Stimulated activated CD4-positive, alpha-beta T cell treated with anti-CD3 and anti-CD28 coated beads, Interleukin-2, amount 100 ng/mL, for 24 hours (primary cell): ENCODE measurements at regions not wholly inside any gene's neighbourhood (a gene's known extent, or its start where the extent isn't known, plus 50 kb on each side); places are given as distances from the start of the nearest gene placed in this dataset.

Experiments
- DNase-seq, 2 donors: peaks; one replicate each; pipeline ENCODE4 v3.0.0-alpha.2; 2020

DNA sequence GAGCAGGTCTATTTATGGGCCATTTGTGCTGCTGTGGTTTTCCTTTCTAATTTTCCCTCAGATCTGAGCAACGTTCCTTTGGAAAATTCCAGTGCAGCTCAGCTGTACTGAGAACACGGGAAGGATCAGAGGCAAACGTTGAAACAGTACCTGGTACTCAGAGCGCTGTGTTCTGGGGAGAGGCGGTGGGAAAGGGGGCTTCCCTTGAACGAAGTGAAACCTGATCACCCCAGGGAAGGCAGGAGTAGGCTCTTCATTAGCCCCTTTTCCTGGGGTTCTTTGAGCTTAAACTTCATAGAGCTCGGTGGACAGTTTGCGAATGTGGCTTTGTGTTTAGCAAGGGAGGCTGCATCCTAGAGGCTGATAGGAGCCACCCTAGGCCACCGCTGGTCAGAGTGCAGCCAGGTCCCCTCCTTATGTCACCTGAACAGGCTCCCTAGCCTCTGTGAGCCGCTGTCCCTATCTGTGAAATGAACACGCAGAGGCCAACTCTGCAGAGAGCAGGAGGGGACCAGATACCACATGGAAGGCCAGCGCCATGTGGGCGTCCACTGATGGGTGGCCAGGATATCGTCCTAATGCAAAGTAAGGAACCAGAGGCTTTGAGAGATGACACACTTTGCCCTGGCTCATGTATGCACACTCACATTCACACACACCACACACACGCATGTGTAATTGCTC lies 1464.8 kb downstream of the BRD1 start:
- DNase-seq: no peak

DNA sequence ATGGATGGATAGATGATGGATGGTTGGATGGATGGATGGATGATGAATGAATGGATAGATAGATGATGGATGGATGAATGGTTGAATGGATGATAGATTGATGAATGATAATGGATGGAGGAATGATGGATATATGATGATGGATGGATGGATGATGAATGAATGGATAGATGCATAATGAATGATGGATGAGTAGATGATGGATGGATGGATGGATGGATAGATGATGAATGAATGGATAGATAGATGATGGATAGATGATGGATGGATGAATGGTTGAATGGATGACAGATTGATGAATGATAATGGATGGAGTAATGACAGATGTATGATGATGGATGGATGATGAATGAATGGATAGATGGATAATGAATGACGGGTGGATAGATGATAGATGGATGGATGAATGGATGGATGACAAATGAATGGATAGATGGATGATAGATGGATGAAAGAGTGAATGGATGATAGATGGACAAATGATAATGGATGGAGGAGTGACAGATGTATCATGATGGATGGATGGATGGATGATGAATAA lies 1466.5 kb downstream of the BRD1 start:
- DNase-seq: no peak

DNA sequence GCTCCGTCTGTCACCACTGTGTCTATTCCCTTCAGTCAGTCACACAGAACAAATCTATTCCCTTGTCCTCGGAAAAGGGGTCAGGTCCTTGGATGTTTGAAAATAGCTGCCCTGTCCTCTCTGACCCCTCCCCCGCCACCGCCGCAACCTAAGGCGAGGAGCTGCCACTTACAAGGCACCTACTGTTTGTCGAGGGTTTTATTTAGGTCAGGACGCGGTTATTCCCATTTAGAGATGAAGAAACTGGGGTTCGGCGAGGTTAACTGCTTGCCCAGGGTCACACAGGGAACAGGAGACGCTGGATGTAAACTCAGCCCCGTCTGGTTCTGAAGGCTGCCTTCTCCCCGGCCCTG lies 1468.1 kb downstream of the BRD1 start:
- no peak for DNase-seq

DNA sequence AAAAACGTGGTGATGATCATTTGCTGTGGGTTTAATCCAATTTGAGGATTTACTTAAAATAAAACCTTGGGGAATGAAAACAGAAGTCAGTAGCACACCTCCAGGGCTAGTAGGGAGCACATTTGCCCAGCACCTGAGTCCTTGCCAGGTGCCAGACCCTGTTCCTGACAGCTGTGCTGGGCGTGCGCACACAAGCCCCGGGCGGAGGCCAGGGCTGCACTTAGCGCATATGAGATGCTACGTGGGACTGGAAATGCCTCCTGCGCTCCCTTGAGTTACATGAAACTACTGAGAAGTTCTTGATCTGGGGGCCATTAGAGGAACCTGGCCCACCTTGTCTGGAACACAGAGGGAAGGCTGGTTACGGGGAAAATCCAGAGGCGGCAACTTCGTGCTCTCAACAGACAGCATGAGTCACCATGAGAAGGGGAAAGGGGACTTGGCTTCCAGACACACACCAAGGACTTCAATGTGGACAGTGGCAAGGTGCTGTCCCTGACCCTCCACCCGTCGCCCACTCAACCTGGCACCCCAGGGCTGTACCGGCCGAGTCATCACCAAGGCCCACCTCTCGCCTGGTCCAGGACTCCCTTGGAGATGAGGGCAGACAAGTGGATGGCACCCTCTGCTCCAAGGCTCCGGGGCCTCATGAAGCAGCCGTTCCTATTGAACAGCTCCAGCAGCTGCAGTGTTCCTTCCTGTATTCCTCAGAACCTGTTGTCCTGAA lies 1468.6 kb downstream of the BRD1 start:
- DNase-seq: no peak

DNA sequence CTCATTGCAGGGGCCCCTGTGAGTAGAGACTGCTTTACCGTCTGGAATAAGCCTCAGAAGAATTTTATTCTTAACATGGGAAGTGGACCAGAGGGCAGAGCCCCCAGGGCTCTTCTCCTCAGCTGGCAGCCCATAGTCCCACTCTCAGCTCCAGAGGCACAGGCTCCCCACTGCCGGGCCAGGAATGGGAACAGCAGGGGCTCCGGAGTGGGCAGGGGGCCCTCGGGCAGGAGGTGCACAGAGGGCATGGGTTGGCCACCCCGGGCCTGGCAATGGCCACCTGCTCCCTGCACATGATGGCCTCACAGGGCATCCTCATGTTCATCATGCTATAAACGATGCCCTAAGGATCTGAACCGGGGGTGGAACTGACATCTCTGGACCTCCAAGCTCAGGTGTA lies 1469.7 kb downstream of the BRD1 start:
- no peak for DNase-seq

DNA sequence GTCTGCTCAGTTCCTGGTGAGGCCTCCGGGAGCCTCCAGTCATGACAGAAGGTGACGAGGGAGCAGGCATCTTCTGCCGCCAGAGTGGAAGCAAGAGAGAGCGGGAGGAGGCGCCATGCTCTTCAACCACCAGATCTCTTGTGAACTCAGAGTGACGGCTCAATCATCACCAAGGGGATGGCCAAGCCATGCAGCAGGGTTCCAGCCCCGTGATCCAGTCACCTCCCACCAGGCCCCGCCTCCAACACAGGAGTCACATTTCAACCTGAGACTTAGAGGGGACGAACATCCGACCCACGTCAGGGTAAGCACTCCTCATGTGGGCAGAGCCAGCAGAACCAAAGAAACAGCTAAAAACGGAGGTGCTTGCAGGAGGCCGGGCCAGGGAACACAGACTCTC lies 1470.5 kb downstream of the BRD1 start:
- DNase-seq: no peak

DNA sequence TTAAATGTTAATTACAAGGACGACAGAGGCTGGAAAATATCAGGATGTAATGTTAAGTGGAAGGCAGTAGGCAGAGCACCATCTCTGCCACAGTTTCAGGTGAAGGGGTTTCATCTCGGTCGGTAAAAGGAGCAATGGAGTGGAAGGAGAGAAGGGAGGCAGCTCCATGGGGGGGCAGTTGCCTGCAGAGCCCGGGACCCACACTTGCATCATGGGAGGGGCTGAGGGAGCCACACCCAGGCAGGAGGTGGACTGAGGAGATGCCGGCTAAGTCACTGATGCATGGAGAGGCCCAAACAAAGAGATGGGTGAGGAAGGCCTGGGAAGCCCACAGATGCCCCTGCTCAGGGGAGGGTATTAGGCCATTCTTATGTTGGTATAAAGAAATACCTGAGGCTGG lies 1470.9 kb downstream of the BRD1 start:
- DNase-seq: no peak

DNA sequence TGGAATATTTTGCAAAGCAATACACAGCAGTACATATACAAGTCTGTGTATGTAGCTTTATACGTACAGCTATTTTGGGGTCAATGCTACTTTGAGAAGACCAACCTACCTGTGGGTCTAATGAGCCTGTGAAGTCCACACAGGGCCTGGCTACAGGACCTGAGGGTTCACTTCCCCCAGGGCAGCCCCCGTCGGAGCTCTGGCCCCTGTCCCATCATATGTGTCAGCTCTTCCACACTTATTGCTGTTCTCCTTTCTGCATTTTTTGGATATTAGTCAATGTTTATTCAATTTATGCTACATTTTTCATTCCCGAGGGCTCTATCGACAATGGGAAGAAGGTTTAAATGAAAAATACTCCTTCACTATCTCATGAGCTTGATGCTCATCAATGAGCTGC lies 1473.6 kb downstream of the BRD1 start:
- DNase-seq: no peak

DNA sequence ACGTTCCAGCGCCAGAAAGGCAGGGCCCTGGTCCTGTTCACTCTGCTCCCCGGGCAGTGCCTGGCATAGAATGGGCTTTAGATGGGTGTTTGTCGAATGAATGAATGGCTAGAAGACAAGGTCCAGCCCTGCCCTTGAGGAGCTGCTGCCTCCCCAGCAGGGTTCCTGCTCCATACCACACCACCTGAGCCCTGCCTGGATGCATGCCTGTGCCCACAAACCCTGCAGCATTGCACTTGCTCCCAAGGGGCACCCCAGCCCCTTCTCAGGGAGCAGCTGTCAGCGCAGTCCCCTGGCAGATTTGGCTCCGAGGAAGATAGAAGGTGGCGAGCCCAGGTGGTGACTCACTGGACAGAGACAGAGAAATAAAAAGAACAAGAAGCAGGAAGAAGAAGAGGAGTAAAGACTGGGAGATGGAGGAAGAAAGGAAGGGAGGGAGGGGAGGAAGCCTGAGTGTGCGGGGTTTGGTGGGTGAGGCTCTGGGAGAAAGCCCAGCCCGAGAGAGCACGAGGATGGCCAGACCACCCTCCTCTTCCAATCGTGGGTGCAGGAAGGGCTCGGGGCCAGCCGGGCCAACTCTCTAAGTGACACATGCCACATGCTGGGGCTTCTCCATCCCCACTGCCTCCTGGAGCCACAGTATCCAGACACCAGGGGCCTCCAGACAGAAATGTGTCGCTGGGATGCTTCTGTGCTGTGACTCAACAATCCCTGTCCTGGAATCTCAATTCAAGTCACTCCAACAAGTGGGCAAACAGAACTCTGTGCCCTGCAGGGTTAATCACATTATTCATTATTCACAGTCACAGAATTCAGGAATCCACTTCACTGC lies 1474.3 kb downstream of the BRD1 start:
- no peak for DNase-seq

DNA sequence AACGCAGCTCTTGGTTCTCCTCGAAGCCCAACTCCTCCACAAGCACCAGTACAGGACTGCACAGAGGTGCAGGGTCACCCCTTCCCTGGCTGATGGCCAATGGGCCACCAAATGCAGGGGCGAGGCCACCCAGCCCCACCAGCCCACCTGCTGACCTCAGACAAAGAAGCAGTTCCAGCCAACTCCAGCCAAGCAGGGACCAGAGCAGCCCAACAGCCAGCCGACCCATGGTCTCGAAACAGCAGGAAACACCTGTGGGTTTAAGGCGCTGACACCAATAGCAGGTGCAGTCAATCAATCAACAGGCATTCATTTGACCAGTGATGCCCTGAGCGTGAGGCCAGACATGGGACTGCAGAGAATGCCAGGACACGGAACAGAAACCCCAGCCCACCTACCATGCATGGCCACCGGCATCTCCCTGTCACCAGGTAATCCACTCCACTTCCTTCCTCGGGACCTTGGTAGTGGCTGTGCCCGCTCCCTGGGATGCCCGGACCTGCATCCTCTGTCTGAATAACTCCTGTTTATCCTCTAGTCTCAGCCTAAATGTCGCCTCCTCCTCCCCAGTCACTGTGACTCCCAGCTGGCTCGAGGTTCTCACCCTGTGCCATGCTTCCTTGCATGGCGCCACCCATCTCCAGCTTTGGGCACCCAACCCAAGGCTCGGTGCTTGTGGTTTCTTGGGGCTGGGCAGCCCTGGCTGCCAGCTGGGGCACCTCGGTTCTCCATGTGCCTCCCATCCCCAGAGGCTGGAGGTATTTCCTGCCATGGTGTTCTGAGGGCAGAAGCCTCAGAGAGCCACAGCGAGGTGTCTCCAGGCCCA lies 1475.4 kb downstream of the BRD1 start:
- DNase-seq: no peak

DNA sequence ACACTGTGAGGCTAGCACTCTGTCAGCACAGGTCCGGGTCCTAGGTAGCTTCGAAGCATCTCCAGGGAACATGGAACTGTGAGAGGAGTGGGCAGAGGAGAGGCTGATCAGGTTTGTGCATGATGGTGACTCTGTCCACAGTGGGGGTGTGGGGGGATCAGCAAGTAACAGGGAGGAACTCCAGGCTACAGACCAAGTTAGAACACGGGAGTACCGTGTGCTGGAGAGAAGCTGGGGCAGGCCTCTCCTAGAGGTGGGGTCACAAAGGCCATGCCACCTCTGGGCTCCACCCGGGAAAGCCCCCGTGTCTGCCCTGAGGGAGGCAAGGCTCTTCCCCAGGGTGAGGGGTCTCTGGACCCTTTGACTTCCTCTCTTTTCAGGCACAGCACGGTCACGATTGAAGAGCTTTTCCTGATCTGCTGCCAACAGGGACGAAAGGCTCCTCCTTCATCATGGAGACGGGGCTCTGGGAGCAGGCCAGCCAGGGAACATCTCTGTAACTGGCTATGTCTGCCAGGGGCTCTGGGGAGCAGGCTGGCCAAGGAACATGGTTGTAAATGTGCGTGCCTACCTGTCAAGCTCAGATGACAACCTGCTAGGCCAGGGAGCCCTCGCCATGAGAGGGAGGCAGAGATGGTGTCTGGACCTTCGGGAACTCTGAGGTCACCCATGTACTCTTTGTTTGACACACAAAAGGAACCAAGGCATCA lies 1476.1 kb downstream of the BRD1 start:
- no peak for DNase-seq

DNA sequence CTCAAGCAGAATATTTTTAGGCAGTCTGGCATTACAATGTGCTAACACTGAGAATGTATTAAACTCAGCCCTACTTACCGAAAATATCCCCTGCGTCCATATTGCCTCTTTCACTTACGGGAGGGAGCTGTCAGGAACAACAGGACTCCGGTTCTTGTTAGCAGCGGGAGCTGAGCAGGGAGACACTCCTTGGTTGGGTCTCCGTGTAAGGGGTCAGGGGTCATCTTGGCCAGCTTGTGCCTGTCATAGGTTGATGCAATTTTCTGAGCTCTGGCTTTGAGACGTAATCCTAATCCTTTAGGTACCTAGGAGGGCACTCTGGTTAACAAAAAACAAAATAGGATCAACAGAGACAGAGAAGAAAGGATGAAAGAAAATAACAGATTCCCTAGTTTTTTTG lies 1477.2 kb downstream of the BRD1 start:
- no peak for DNase-seq

DNA sequence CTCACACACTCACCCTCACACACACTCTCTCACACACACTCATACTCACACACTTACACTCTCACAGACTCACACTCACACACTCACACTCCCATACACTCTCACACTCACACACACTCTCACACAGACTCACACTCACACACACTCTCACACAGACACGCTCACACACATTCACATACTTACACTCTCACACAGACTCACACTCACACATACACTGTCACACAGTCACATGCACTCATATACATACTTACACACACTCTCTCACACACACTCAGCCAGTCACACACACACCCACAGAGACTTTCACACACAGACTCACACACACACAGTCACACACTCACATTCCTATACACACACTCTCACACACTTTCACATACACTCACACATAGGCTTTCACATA lies 1478.8 kb downstream of the BRD1 start:
- no peak for DNase-seq

DNA sequence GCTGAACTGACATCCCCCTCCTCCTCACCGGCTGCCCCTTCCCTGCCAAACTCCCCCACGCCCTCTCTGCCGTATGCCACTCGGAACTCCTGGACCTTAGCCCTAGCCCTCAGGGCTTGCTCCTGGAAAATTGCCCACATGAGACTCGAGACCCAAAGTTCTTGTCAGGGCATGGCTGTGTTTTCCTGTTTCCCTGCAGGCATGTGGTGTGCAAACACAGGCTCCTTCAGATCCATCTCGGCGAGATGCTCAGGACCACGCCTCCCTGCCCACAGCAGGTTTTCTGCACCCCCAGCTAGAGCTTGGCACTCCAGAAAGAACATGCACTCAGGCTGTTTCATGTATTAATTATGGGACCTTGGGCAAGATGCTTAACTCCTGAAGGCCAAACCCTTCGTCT lies 1480.4 kb downstream of the BRD1 start:
- no peak for DNase-seq

DNA sequence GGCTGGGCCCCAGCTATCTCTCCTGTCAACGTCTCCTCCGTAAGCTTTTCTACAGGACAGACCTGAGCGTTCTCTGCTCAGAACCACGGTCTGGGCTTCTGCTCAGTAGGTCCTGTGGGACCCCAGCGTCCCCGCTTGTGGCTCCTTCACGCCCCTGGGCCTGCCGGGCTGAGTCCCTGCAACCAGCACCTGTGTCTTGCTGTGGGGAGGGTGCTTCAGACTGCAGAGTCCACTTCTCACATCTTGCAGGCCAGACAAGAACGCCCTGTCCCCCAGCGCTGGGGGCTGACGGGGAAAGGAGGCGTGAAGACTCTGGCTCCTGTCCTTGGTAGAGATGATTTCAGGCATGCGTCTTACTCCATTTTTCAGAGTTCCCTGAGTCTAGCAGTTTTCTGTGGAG lies 1480.8 kb downstream of the BRD1 start:
- DNase-seq: no peak

DNA sequence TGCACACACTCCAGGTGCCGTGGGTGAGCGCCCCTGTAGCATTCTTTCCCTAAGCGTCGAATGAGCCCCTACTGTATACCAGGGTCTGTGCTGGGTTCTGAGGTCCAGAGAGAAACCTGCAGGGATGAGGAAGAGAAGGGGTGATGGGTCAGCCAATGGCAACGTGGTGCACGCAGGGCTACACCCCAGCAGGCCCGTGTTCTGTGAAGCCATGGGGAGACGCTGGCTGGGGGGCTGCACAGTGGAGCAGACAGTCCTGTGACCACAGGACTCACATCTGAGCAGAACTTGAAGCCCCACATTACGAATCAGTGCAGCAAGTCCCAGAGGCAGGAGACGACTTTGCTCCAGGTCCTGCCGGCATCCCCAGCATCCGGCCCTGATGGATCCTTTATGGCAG lies 1481.4 kb downstream of the BRD1 start:
- no peak for DNase-seq

DNA sequence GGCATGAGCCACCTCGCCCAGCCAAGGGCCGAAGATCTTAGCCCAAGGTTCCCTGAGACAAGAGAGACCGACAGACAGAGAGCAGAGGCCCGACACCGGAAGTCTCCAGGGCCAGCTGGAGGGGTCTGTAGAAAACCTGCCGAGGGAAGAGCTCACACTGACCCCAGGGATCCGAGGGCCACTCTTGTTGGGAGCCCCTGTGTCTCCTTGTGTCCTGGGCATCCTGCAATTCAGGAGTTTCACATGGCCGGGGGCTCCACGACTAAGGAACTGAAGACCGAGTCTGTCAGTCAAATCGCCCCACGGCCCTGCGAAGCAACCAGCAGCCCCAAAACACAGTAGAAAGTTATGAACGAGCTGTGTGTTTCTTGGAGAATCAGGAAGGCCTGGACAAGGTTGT lies 1482.0 kb downstream of the BRD1 start:
- no peak for DNase-seq

DNA sequence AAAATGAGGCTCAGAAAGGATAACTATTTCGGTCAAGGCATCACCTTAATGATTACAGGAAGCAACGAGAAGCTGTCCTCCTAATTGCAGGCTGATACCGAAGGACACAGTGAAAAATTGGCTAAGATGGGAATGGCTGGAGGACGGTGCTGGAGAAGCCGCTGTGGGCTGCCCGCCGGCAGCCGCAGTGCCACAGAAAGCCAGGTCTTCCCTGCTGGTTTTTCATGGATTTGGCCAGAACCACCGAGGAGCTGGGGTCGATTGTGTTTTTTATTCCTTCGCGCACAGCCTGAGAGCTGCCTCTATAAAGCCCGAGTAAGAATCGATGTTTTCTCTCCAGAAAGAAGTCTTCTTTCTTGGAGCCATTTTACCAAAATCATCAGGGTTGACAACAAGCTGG lies 1484.2 kb downstream of the BRD1 start:
- DNase-seq: no peak

DNA sequence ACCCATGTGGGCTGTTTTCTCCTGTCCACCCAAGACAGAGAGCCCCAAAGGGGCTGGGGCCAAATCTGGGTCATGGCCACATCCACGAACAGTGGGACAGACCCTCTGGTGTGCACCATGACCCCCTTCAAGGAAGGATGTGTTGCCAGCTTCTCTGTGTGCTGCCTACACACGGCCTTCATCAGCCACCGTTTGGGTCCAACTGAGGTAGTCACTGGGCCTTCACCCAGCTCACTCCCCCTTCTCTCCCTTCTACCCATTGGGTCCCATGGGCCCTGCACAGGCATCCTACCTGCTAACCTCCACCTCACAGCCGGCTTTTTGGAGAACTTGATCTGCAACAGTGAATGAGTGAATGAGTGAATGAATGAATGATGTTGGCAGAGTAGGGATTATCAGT lies 1484.9 kb downstream of the BRD1 start:
- DNase-seq: no peak

DNA sequence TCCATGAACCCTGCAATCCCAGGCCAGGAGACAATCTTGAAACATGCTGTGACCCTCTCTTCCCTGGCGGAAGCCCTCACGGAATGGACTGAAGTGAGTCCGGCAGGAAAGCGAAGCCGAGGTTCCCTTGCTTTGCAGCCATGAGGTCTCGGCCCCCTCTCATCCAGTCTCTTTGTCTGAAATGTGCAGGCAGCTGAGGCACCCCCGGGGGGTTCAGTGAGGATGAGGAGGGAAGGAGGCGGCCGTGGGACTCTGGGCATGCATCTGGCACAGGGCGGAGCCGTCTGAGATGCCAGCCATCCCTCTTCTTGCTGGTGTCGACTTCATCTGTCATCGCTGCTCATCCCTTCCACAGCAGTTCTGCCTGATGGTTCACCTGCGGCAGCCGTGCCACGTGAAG lies 1485.7 kb downstream of the BRD1 start:
- DNase-seq: no peak

DNA sequence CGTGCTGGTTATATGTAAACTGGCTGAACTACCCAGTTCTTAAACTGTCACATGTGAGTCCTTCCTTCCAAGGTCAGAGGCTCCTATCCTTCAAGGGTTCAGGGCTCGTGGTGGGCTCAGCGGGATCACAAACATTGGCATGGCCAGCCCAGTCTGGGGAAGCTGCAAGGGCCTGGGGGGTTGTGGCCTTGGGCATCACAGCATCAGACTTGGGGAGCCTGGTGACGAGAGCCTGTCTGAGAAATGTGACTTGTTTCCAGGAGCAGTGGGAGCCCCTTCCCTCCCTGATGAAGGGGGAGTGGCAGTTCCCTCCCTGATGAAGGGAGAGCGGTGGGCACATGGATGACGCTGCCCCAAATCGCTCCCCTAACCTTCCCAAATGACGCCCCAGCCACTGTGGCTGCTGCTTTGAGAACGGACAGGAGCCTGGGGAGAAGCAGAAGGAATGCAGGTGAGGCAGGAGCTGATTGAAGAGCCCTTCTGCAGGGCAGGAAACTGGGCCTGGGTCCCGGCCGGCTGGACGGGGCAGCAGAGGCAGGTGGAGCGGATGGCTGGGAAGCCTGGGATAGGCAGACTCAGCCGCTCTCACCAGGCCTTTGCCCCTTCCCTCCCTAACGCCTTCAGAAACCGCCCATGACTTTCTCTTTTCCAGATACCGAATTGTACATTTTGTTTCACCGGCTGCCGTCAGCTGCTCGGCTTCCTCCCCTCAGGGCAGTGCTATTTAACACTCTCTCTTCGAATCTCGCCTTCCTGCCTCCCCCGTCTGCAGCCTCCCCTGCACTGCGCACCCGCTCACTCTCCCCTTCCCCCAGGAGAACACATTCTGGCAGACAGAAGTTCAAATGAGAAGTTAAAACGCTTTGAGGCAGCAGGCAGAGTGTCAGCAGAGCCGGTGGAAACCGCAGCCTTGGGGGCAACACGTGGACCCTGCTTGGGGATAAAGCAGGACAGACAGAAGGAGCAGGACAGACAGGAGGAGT lies 1486.7 kb downstream of the BRD1 start:
- no peak for DNase-seq
